Panc1 (cell line): ENCODE measurements at regions not wholly inside any gene's neighbourhood (a gene's known extent, or its start where the extent isn't known, plus 50 kb on each side); places are given as distances from the start of the nearest gene placed in this dataset.

ENCODE experiments used
- CTCF ChIP-seq: fragments of 450-650 bp; IDR thresholded peaks from 2 replicates; pipeline ENCODE4 v1.5.1; 2017; ENCODE audit warnings: mild to moderate bottlenecking
- TCF7L2 ChIP-seq: IDR thresholded peaks from 2 replicates; pipeline ENCODE4 v1.6.1; 2011; ENCODE audit warnings: mild to moderate bottlenecking, low read depth, low read length, inconsistent platforms

- TF ChIP-seq CTCF (peak; percentile 29; the same call in 1 of the 2 replicates), TCF7L2 (no peak)
Measured at GRCh38 chr15:95850837-95851236, 479.7 kb upstream of the NR2F2 start.
